Suppressor macrophage treated with lipopolysaccharide for 1 hour (primary cell): ENCODE measurements at regions not wholly inside any gene's neighbourhood (a gene's known extent, or its start where the extent isn't known, plus 50 kb on each side); places are given as distances from the start of the nearest gene placed in this dataset.

Source experiments
- DNase-seq, 3 donors: peaks; one replicate each; pipeline ENCODE4 v3.0.0-alpha.2; 2020 to 2022

DNA sequence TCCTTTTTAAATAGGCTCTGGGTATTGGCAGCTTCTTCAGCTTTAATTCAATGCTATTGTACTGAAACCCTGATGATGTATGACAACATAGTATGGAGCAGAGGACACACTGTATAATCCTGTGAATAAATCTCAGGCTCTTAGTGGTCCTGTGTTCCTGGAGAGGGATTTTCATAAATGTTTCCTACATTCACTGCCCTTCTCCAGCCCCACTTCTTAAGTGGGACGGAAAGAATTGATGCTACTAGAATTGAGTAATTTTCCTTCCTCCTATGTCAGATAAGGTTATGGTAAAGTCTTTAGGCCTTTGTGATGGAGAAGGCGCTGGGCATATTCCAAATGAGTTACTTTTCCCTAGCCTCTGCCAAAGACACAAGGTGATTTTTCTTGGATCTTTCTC, 779.4 kb downstream of the TNS3 start:
- no peak for DNase-seq

DNA sequence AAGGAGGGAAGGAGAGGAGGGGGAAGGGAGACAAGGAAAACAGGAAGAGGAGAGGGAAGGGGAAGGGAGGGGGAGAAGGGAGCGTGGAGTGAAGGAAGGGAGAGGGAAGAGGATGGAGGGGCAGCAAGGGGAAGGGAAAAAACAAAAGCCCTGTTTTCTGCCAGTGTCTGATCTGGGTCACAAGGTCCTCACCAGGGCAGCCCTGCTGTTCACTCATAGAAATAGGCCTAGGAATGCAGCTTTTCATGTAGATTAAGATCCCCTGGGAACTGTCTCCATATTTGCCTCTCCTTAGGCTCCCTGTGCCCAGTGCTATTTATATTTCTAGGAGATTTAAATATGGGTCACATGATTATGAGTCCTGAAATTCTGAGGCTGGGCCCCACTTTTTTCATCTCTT, 790.7 kb downstream of the TNS3 start:
- no peak for DNase-seq

DNA sequence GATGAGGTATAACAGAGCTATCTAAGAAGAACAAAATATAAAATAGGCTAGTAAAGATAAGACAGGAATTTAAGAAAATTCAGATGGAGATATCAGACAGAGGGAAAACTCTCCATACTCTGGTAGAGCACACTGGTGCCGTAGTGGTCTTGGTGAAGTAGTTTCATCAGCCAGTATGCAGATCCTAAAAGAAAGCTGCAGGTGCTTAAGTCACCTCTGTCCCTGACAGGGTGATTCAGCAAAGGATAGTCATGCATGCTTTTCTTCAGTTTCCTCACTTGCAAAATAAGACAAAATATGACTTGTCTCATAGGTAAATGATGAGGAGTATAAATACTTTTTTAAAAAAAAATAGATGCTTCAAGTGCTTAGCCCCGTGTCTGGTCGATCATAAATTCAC, 794.9 kb downstream of the TNS3 start:
- DNase-seq, result no peak

DNA sequence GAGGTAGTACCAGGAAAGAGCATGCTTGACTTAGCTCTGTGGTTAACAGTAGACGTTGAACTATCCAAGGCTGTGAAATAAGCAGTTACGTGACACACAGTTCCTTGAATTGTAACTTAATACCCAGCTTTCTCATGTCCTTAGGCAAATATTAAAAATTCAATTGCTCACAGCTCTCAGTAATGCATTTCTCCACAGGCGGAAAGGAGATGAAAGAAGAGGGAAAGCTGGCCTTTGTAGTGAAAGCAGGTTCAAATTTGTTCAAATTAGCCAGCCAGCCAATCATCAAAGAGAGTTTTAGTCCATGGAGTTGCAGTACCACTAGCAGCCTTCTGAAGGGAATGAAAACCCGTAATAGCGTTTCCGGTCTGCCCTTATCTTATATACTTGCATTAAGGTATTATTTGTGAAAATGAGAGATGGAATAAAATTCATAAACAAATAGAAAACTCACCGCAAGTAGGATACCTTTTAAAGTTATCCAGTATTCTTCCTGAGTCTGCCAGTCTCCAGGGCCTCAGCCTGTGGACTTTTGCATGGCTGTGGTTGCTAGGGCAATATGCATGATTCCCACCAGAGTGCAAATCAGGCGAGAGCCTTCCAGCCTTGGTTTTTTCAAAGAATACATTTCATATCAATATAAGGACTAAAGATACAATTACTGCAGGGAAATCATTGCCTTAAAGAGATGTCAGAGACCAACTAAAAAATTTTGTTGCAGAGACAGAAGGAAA, 795.5 kb downstream of the TNS3 start:
- no peak for DNase-seq

DNA sequence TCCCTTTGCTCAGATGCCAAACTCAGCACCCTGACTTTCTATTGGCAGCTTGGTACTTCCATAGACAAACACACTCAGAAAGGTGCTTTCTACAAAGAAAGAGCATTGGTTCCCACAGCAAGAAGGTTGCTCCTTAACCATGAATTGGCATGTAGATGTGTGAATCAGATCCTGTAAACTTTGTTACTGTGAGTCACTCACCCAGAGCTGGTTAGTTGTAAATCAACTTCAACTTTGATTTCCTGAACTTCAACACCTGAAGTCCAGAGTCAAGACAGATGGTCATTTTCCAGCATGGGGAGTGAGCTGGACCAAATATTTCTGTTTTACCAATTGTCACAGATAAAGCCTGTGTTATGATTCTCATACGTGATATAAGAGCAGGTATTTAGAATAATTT, 797.2 kb downstream of the TNS3 start:
- DNase-seq, result no peak

- DNase-seq, result no peak
Observed at GRCh38 chr7:46781901-46782439, 799.9 kb downstream of the TNS3 start.

DNA sequence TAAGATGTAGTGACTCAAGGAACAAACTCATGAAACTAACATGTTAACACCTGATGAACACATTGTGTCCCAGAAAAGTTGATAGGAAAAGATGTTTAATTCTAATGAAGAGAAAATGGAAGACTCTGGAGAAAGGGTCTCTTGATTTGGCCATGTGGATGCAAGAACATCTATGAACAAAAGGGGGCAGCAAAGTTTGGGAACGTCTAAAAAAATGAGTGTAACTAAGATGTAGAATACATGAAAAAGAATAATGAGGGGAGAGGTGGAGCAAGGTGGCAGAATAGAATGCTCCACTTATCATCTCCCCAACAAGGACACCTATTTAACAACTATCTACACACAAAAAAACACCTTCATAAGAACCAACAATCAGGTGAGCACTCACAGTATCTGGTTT, 805.1 kb downstream of the TNS3 start:
- no peak for DNase-seq

GRCh38 chr7:46775776-46776175, 806.1 kb downstream of the TNS3 start:
- DNase-seq, result no peak

DNA sequence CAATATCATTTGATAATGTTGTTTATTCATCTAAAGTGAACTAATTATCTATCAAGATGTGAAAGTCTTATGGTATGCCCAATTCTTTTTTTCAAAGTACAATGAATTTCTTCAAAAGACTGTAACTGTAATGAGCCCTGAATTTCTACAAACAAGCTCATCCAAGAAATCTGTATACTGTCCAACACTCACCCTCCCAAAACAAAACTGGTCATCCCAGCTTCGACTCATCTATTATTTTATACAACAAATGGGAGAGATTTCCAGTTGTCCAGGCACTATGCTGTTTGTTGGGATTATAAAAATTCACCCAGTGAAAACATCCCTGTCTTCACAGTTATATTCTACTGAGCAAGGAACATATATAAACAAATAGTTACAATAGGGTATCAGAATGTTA, 806.9 kb downstream of the TNS3 start:
- DNase-seq, result no peak

DNA sequence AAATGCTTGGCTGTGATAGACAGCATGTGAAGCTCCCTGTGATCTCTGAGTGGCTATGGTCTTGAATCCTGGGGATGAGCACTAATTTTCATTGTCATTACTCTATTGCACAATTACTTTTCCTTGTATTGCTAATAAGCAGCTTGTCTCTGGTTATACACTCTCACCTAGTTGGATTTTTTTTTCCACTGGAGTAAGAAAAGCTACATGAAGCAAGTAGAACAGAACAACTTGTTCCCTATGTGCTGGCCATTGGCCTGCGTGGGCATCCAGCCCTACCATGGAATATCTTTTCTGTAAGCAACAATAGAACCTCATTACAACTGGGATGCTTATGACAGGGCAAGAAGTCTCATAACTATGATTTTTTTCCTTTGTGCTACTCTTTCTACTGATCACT, 807.4 kb downstream of the TNS3 start:
- no peak for DNase-seq

DNA sequence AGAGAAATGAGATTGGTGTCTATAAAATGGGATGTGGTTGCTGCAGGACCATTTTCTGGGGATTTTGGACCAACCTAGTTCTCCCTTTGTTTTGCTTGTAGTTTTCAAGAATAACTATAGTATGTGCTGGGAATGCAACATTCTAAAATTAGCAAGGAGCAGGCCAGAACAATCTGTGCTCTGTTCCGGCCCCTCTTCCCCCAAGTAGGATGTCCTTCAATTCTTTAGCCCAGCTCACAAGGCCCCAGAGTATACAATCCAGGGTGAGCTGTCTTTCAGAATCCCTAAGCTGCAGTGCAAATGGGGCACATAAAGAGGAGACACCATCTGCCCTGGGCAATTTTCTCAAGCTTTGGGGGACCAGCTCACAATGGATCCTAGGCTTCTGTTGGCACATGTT, 809.1 kb downstream of the TNS3 start:
- no peak for DNase-seq

GRCh38 chr7:46767071-46767470, 814.8 kb downstream of the TNS3 start:
- DNase-seq, result no peak

DNA sequence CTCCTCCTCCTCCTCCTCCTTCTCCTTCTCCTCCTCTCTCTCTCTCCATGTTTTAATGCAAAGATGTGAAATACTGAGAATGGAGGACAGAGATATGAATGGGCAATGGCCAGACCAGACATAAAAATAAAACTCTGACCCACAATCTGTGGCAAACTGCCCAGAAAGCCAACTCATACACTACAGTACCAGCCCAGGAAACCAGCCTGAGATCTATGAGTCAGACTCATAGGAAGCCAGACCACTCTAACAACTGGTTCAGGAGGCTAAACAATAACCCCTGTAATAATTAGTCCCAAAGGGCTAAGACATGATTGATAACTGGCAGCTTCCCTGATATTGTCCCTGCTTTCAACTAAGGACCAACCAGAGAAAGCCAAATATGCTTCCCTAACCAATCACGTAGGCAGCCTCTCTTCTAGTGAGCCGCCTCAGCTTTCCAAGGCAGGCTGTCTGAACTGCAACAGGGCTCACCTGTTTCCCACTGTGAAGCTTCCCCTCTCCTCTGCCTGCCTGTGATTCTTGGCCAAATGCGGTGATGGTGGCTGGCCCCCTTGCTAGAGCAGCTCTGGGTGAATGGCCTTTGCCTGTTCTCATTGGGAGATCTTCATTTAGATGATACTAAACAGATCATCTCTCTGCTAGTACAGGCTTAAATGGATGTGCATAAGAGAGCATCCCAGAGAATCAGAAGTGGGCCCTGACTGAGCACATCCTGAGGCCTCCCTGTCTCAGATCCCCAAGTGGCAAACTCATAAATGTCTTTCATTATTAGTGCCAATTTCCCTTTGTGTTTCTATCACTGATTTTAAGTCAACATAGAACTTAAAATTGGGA, 817.6 kb downstream of the TNS3 start:
- DNase-seq, result no peak

- no peak for DNase-seq
Observed at GRCh38 chr7:46763344-46763743, 818.6 kb downstream of the TNS3 start.

- DNase-seq, result no peak
Observed at GRCh38 chr7:46759711-46760480, 822.0 kb downstream of the TNS3 start.

DNA sequence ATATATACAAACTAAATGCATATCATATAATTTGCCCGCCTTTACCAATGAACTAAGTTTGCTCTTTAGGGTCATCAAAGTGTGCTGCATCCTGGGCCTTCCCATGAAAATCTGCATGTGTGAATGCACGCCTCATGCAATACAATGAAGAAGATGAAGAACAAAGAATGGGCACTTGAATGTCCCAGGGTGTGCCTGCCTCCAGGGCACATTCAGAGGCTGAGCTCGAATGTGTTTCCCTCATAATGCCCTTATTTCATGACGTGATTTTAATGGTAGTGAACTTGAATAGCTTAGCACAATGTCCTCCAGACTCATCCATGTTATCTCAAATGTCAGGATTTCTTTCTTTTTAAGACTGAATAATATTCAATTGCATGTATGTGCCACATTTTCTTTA, 824.9 kb downstream of the TNS3 start:
- DNase-seq, result no peak

DNA sequence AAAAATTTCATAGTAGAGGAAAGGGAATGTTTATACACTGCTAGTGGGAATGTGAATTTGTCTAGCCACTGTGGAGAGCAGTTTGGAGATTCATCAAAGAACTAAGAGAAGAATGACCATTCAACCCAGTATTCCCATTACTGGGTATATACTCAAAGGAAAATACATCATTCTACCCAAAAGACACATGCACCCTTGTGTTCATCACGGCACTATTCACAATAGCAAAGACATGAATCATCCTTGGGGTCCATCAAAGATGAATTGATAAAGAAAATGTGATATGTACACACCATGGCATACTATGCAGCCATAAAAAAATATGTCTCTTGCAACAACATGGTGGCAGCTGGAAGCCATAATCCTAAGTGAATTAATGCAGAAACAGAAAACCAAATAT, 825.7 kb downstream of the TNS3 start:
- DNase-seq, result no peak

DNA sequence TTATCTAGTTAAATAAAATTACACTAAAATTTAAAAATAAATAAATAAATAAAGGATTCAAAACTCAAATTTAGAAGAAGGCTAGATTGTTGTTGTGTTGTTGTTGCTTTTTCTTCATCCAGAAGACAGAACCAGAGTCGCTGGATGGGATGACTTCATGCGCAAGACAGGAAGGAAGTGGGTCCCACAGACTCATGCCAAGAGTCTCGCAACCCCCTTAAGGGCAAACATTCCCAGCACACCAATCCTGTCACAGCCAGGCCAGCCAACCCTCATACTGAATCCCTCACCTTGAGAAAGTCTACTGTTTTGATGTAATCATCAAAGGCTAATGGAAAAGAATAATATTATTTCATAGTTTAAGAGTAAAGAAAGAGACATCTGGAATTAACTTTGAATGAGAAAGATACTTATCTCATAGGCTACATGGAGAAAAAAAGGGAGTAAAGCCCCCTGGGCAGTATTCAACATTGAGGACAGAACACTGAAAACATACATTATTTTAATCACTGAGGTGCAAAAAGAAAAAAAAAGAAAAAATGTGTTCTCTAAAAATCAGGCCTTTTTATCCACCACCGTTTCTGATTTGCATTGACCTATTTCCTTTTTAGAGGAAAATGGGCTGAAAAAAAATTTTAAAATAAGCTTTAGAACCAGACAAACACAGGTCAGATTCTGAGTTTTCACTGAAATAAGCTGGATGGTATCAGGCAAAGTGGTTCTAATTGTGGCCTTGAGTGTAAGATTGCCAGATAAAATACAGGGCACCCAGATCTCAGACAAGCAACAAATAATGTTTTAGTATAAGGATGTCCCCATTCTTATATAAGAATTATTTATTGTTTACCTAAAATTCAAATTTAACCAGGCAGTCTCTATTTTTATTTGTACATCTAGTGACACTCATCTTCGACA, 826.5 kb downstream of the TNS3 start:
- DNase-seq, result no peak

GRCh38 chr7:46754140-46754720, 827.7 kb downstream of the TNS3 start:
- DNase-seq, result no peak

GRCh38 chr7:46753662-46754061, 828.2 kb downstream of the TNS3 start:
- no peak for DNase-seq

- no peak for DNase-seq
Observed at GRCh38 chr7:46752881-46753366, 829.0 kb downstream of the TNS3 start.
